Pons (tissue), 1 donor: ENCODE measurements at regions not wholly inside any gene's neighbourhood (a gene's known extent, or its start where the extent isn't known, plus 50 kb on each side); places are given as distances from the start of the nearest gene placed in this dataset.

Experiments used
- DNase-seq: peaks from one replicate; pipeline ENCODE4 v3.0.0-alpha.2; 2016; ENCODE audit warnings: low spot score

- no peak for DNase-seq
These were observed 130.9 kb downstream of the EMX2 start for GRCh38 chr10:117673230-117674010.

GRCh38 chr10:117674201-117674600 lies 131.7 kb downstream of the EMX2 start:
- DNase-seq, result no peak

- no peak for DNase-seq
These were observed 132.1 kb downstream of the EMX2 start for GRCh38 chr10:117674646-117675045.

GRCh38 chr10:117675514-117676055 lies 133.0 kb downstream of the EMX2 start:
- no peak for DNase-seq

DNA sequence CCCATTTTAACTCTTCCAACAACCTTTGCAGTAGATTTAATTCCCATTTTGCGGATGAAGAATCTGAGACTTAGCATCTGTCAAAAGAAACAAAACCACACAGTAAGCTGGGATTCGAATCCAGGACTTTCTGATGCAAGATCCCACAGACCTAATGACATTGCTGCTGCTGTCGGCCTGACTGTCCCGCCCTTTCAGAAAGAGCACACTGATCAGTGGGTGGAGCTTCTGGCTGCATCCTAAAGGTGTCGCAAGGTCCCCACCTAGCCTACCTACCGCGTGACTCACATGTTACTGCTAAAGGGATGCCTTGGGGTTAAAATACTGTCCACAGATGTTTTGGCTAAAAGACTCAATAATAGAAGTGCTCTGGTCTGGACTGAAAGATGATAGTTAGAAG lies 134.7 kb downstream of the EMX2 start:
- DNase-seq, result no peak

DNA sequence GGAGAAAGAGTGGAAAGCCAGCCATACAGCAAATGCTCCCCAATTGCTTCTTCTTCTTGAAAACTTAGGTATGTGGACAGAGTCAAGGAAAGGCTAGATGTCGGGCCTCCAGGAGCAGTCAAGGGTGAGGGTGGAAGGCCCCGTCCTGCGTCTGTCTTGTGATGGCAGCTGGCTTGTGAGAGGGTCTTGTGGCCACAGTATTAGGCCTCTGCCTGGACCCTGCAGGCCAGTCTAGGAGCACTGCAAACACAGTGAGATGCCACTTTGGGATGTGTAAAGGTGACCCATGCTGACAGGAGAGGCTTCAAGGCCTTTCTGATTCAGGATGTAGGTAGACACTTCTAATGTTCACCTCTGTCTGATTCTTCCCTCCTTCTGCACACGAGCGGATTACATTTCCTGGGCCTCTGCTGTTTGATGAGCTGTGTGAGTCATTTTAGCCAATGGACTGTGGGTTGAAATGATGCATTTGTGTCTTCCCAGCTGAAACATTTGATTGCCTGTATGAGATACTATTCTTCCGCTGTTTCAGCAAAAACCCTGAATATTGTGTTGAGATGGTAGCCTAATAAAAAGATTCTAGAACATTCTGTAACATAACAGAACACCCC lies 135.4 kb downstream of the EMX2 start:
- no peak for DNase-seq

DNA sequence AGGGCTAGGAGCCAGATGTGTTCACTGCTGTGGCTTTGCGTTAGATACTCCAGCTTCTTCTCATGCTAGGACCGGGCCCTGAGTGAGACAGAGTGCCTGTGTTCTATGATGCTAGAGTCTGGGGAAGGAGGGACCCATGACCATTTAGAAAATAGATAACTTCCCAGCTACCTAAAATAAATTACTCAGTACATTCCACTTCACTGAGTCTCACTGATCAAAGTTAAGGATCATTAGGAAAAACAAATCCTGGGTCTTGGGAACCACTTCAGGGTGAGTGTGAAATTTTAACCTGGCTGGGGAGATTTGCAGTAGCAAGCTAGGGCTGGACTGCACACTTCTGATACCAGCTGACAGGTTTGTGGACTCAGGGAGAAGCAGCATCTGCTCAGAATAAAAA lies 138.1 kb downstream of the EMX2 start:
- DNase-seq, result no peak

GRCh38 chr10:117681104-117681503 lies 138.6 kb downstream of the EMX2 start:
- no peak for DNase-seq

- no peak for DNase-seq
These were observed 141.6 kb downstream of the EMX2 start for GRCh38 chr10:117684046-117684610.

GRCh38 chr10:117684672-117685211 lies 142.2 kb downstream of the EMX2 start:
- no peak for DNase-seq

DNA sequence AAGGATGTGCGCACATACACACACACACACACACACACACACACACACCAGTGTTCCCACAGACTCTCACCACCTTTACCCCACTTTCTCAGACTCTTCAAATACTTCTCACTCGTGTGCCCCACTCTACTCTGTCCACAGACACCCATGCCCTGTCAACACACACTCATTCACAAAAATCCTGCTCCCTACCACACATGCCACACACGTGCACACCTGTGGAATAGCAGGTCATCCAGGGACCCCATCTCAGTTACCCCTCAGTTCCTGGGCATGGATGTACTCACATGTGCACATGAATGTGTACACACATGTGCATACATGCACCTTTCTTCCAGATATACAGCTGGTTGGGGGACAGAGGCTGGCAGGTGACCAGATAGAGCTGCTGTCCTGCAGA lies 142.9 kb downstream of the EMX2 start:
- no peak for DNase-seq

GRCh38 chr10:117686606-117687005 lies 144.1 kb downstream of the EMX2 start:
- DNase-seq, result no peak

GRCh38 chr10:117688358-117688757 lies 145.8 kb downstream of the EMX2 start:
- no peak for DNase-seq

- DNase-seq, result no peak
These were observed 147.0 kb downstream of the EMX2 start for GRCh38 chr10:117689566-117689965.

GRCh38 chr10:117690359-117690758 lies 147.8 kb downstream of the EMX2 start:
- no peak for DNase-seq

- no peak for DNase-seq
These were observed 151.6 kb downstream of the EMX2 start for GRCh38 chr10:117694190-117694589.

GRCh38 chr10:117697402-117697801 lies 154.9 kb downstream of the EMX2 start:
- no peak for DNase-seq

DNA sequence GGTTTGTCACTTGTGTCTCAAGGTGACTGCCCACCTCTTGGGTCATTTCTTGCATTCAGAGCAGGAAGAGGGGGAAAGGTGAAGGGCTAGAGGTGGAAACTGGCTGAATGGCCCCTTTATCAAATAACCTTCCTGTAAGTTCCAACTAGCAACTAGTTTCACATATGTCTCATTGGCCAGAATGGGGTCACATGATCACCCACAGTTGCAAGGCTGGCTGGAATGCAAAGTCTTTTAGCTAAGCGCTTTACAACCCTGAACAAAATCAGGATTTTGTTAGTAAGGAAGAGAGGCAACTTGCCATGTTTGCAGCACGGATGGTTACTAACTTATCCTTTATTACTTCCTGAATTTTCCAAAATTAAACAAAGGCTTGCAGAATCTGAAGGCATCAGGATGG lies 156.3 kb downstream of the EMX2 start:
- DNase-seq, result no peak

- DNase-seq, result no peak
These were observed 157.0 kb downstream of the EMX2 start for GRCh38 chr10:117699436-117700075.

DNA sequence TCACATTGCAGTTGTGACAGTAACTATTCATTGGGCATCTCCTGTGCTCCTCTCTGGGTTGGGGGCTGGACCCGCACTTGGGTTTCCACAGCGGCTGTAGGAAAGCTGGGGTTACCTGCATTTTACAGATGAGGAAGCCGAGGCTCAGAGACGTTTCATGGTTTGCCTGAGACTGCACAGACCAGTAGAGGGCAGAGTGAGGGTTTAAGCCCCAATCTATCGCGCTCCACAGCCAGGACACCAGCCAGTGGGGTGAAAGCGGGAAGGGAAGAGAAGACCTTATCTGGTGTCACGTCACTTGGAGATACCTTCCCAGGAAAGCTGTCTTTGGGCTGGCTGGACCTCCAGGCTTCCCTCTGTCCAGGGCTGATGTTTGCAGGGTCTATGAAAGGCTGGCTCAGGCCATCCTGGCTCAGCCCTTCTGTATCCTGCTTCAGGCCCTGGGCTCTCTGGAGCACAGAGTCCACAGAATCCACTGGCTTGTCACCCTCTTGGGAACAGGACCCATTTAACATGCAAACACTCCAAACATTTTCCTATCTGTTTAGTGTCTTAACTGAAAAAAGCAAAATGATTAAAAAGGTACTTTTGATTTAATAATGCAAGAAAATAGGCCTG lies 167.7 kb downstream of the EMX2 start:
- DNase-seq, result no peak

DNA sequence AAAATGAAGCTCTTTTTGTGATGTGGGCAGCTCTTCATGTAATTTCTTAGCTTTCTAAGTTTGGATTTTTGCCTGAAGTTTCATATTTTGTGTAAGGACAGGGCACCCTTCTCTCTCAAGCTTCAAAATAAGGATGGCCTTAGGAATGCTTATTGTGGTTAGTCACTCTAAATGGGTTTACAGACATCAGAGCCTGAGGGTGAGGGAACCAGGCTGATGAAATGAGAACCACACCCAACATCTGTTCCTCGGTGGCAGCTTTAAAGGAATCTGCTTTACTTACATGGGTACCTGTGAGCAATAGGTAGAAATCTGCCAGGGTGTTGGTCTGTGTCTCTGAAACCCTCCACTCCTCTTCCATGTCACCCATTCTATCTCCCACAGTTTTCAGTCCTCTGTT lies 174.3 kb downstream of the EMX2 start:
- no peak for DNase-seq
